ENCODE measurements at regions not wholly inside any gene's neighbourhood (a gene's known extent, or its start where the extent isn't known, plus 50 kb on each side); places are given as distances from the start of the nearest gene placed in this dataset.

DNA sequence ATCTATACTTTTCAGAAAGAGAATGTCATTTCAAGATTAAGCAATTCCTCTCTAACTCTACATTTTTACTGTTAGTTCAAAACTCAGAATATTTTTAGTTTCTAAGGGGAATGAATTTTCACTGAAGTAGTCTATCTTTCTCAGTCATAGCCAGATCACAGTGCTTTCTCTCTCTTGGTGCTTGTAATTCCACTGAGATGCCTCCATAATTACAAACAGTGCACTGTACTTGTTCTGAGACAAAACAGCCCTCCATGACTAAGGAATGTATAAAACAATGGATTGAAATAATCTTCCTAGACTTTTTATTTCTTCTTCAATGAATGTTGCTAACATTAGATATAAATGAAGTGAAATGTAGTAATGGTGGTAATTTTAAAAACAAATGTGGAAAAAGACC, 603.2 kb upstream of the FAM241A start:
- Histone ChIP-seq H3K9ac (ENCODE audit: control insufficient read depth, extremely low read depth, insufficient read depth, low read length) (no peak overlapping the region), H2AFZ (ENCODE audit: control insufficient read depth, low read length) (no peak overlapping the region), H3K27ac (ENCODE audit: control insufficient read depth, insufficient read depth, low read length) (no peak overlapping the region), H3K4me2 (ENCODE audit: control insufficient read depth, extremely low read depth, insufficient read depth, low read depth, low read length) (no peak overlapping the region), H3K9me3 (ENCODE audit: control insufficient read depth, low read depth, low read length) (no peaks in the 10 kb centered on the region), H3K9me1 (ENCODE audit: control insufficient read depth, extremely low read depth, insufficient read depth, low read length) (no peaks in the 10 kb centered on the region), H4K20me1 (ENCODE audit: control insufficient read depth, extremely low read depth, insufficient read depth, low read length) (no peaks in the 10 kb centered on the region), H3K4me3 (ENCODE audit: control insufficient read depth in 2 of 3, extremely low read depth in 1 of 3, insufficient read depth in 2 of 3, low read depth in 1 of 3, low read length in 3 of 3) (no peak overlapping the region), H3K79me2 (ENCODE audit: control insufficient read depth, insufficient read depth, low read length) (no peaks in the 10 kb centered on the region), H3K27me3 (ENCODE audit: control insufficient read depth, extremely low read depth, insufficient read depth, low read length) (no peaks in the 10 kb centered on the region), H3K36me3 (ENCODE audit: control insufficient read depth in 2 of 2, extremely low read depth in 1 of 2, insufficient read depth in 2 of 2, low read length in 2 of 2) (no peaks in the 10 kb centered on the region), H3K4me1 (ENCODE audit: control insufficient read depth, extremely low read depth, insufficient read depth, low read length) (no peaks in the 10 kb centered on the region)
- FAIRE-seq = no peak
- dilution Hi-C loops (cut with MboI; ENCODE audit: extremely low pct_ligation_motif_present, low sequenced_read_pairs) = no loop called here
- TF ChIP-seq, protein P1, sequence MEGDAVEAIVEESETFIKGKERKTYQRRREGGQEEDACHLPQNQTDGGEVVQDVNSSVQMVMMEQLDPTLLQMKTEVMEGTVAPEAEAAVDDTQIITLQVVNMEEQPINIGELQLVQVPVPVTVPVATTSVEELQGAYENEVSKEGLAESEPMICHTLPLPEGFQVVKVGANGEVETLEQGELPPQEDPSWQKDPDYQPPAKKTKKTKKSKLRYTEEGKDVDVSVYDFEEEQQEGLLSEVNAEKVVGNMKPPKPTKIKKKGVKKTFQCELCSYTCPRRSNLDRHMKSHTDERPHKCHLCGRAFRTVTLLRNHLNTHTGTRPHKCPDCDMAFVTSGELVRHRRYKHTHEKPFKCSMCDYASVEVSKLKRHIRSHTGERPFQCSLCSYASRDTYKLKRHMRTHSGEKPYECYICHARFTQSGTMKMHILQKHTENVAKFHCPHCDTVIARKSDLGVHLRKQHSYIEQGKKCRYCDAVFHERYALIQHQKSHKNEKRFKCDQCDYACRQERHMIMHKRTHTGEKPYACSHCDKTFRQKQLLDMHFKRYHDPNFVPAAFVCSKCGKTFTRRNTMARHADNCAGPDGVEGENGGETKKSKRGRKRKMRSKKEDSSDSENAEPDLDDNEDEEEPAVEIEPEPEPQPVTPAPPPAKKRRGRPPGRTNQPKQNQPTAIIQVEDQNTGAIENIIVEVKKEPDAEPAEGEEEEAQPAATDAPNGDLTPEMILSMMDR (optimal IDR thresholded peaks at IDR 0.05 in 1 of 3, IDR thresholded peaks at IDR 0.05 in 1 of 3, conservative IDR thresholded peaks at IDR 0.05 in 1 of 3; ENCODE audit: extremely low read depth in 1 of 3, insufficient read depth in 2 of 3, low read length in 3 of 3) = no peak
- no peak for TF ChIP-seq EZH2 (IDR thresholded peaks at IDR 0.05; ENCODE audit: low read length)
- no peak for DNase-seq (ENCODE audit: low read depth, low spot score)

DNA sequence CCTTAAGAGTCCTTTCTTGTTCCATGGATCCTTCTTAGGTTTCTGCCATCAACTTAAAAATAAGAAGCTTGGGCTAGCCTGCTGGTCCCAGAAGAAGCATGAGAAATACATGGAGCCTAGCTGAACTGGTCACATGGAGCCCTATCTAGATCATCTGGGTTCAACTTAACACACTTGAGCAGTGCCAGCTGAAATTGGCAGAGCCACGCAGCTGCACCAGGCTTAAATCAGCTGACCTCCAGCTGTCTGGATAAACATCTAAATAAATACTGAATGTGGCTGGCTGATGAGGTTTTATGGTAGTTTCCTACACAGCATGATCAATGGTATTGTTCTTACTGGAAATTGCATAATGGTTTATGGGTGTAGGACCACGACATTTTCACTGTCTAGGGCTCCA, 598.4 kb upstream of the FAM241A start:
- H3K27me3 ChIP-seq (ENCODE audit: control insufficient read depth, extremely low read depth, insufficient read depth, low read length) = no peaks in the 10 kb centered on the region
- H3K9me3 ChIP-seq (ENCODE audit: control insufficient read depth, low read depth, low read length) = no peaks in the 10 kb centered on the region
- no peak overlapping the region for H3K9ac ChIP-seq (ENCODE audit: control insufficient read depth, extremely low read depth, insufficient read depth, low read length)
- no peaks in the 10 kb centered on the region for H4K20me1 ChIP-seq (ENCODE audit: control insufficient read depth, extremely low read depth, insufficient read depth, low read length)
- TF ChIP-seq, protein P1 (optimal IDR thresholded peaks at IDR 0.05 in 1 of 3, IDR thresholded peaks at IDR 0.05 in 1 of 3, conservative IDR thresholded peaks at IDR 0.05 in 1 of 3; ENCODE audit: extremely low read depth in 1 of 3, insufficient read depth in 2 of 3, low read length in 3 of 3) = no peak
- no peak for TF ChIP-seq EZH2 (IDR thresholded peaks at IDR 0.05; ENCODE audit: low read length)
- no peaks in the 10 kb centered on the region for H3K9me1 ChIP-seq (ENCODE audit: control insufficient read depth, extremely low read depth, insufficient read depth, low read length)
- no peak overlapping the region for H2AFZ ChIP-seq (ENCODE audit: control insufficient read depth, low read length)
- FAIRE-seq (no peak), DNase-seq (ENCODE audit: low read depth, low spot score) (no peak)
- H3K4me2 ChIP-seq (ENCODE audit: control insufficient read depth, extremely low read depth, insufficient read depth, low read depth, low read length) = no peak overlapping the region
- H3K27ac ChIP-seq (ENCODE audit: control insufficient read depth, insufficient read depth, low read length) = no peak overlapping the region
- no peaks in the 10 kb centered on the region for H3K36me3 ChIP-seq (ENCODE audit: control insufficient read depth in 2 of 2, extremely low read depth in 1 of 2, insufficient read depth in 2 of 2, low read length in 2 of 2)
- H3K4me3 ChIP-seq (ENCODE audit: control insufficient read depth in 2 of 3, extremely low read depth in 1 of 3, insufficient read depth in 2 of 3, low read depth in 1 of 3, low read length in 3 of 3) = no peak overlapping the region
- dilution Hi-C loops (cut with MboI; ENCODE audit: extremely low pct_ligation_motif_present, low sequenced_read_pairs) = no loop called here
- H3K79me2 ChIP-seq (ENCODE audit: control insufficient read depth, insufficient read depth, low read length) = no peaks in the 10 kb centered on the region
- no peaks in the 10 kb centered on the region for H3K4me1 ChIP-seq (ENCODE audit: control insufficient read depth, extremely low read depth, insufficient read depth, low read length)

All from keratinocyte (primary cell).